NT2/D1 (cell line): ENCODE measurements at regions not wholly inside any gene's neighbourhood (a gene's known extent, or its start where the extent isn't known, plus 50 kb on each side); places are given as distances from the start of the nearest gene placed in this dataset.

ENCODE experiments used
- YY1 ChIP-seq: IDR thresholded peaks from 2 replicates; pipeline ENCODE4 v1.6.1; 2011; ENCODE audit not compliant: insufficient read length, insufficient read depth
- ZNF274 ChIP-seq: IDR thresholded peaks from 2 replicates; pipeline ENCODE4 v1.6.1; 2011; ENCODE audit warnings: mild to moderate bottlenecking, low read depth, low read length

DNA sequence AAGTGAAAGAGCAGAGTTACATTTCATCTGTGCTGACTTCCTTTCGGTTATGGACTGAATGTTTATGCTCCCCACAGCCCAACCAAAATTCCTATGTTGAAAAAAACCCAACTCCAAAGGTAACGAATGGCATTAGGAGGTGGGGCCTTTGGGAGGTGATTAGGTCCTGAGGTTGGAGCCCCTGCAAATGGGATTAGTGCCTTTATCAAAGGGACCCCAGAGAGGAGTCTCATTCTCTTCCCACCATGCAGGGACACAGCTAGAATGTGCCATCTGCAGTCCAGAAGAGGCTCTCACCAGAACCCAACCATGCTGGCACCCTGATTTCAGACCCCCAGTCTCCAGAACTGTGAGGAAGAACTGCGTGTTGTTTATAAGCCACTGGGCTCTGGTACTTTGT is 199.3 kb downstream of the TOMM20 start:
- TF ChIP-seq YY1, result no peak
- TF ChIP-seq ZNF274, result no peak
